Suprapubic skin (tissue), 3 donors: ENCODE measurements at regions not wholly inside any gene's neighbourhood (a gene's known extent, or its start where the extent isn't known, plus 50 kb on each side); places are given as distances from the start of the nearest gene placed in this dataset.

ENCODE experiments used
- POLR2A ChIP-seq, 2 donors: fragments of 450-650 bp; IDR thresholded peaks; one replicate each; pipeline ENCODE4 v1.6.1; 2017; ENCODE audit warnings: antibody characterized with exemption in 2 of 2, mild to moderate bottlenecking in 2 of 2, moderate library complexity in 2 of 2
- TF ChIP-seq, protein P1 (sequence below), 2 donors: fragments of 200-600 bp in 1 of 2; fragments of 450-650 bp in 1 of 2; sonication (generic) in 1 of 2; IDR thresholded peaks; one replicate each; pipeline ENCODE4 v1.5.1; 2016 to 2019; ENCODE audit warnings: antibody characterized with exemption in 2 of 2, mild to moderate bottlenecking in 1 of 2, moderate library complexity in 1 of 2

DNA sequence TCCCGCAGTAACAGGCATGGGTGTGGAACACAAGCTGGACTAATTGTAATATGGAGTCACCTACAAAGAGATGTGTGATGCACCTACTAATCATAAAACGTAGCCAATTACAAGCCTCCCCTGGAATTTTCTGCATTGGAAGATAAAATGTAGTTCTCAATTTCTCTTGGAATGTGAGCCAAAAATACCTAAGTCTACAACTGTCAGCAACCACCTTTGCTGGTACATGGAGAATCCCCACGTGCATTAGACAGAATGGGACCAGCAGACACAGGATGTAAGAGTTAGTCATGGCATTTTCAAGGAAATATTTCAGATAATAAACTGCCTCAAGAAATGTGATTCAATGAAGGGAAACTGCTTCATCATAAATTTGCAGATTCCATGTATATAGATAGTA lies 85.6 kb upstream of the DCC start:
- TF ChIP-seq, protein P1, sequence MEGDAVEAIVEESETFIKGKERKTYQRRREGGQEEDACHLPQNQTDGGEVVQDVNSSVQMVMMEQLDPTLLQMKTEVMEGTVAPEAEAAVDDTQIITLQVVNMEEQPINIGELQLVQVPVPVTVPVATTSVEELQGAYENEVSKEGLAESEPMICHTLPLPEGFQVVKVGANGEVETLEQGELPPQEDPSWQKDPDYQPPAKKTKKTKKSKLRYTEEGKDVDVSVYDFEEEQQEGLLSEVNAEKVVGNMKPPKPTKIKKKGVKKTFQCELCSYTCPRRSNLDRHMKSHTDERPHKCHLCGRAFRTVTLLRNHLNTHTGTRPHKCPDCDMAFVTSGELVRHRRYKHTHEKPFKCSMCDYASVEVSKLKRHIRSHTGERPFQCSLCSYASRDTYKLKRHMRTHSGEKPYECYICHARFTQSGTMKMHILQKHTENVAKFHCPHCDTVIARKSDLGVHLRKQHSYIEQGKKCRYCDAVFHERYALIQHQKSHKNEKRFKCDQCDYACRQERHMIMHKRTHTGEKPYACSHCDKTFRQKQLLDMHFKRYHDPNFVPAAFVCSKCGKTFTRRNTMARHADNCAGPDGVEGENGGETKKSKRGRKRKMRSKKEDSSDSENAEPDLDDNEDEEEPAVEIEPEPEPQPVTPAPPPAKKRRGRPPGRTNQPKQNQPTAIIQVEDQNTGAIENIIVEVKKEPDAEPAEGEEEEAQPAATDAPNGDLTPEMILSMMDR (IDR thresholded peaks at IDR 0.05), result no peak
- TF ChIP-seq POLR2A (IDR thresholded peaks at IDR 0.05), result no peak
